Gastroesophageal sphincter (tissue), 4 donors: ENCODE measurements at regions not wholly inside any gene's neighbourhood (a gene's known extent, or its start where the extent isn't known, plus 50 kb on each side); places are given as distances from the start of the nearest gene placed in this dataset.

ENCODE experiments used
- ATAC-seq: fragments of 150-250 bp; one replicate; pipeline ENCODE4 v1.9.1; 2016; ENCODE audit warnings: mild to moderate bottlenecking, moderate library complexity
- H3K27ac ChIP-seq, 4 donors: fragments of 200-600 bp; sonication (generic) in 3 of 4; 1 replicate in 3 of 4; 2 replicates in 1 of 4; pipeline ENCODE4 v1.5.1; 2016 to 2019
- H3K27me3 ChIP-seq: fragments of 200-600 bp; sonication (generic); one replicate; pipeline ENCODE4 v1.5.1; 2019
- H3K36me3 ChIP-seq, 2 donors: fragments of 200-600 bp; sonication (generic); one replicate each; pipeline ENCODE4 v1.5.1; 2019; ENCODE audit warnings: control low read depth in 1 of 2
- H3K4me1 ChIP-seq, 3 donors: fragments of 200-600 bp; sonication (generic); 1 replicate in 2 of 3; 2 replicates in 1 of 3; pipeline ENCODE4 v1.5.1; 2016 to 2019; ENCODE audit warnings: control low read depth in 2 of 3
- H3K4me3 ChIP-seq, 2 donors: fragments of 200-600 bp; sonication (generic); one replicate each; pipeline ENCODE4 v1.5.1; 2019; ENCODE audit warnings: mild to moderate bottlenecking in 1 of 2, moderate library complexity in 1 of 2
- H3K9me3 ChIP-seq, 3 donors: fragments of 200-600 bp; sonication (generic); one replicate each; pipeline ENCODE4 v1.5.1; 2017 to 2019; ENCODE audit warnings: control low read depth in 2 of 3
- EP300 ChIP-seq: sonication (generic); formaldehyde crosslinking; IDR thresholded peaks from one replicate; pipeline ENCODE4 v1.6.1; 2017; ENCODE audit warnings: antibody characterized with exemption, mild to moderate bottlenecking
- POLR2A ChIP-seq, 2 donors: fragments of 450-650 bp; IDR thresholded peaks; one replicate each; pipeline ENCODE4 v1.6.1; 2017; ENCODE audit warnings: antibody characterized with exemption in 2 of 2, mild to moderate bottlenecking in 2 of 2, moderate library complexity in 1 of 2
- POLR2AphosphoS5 ChIP-seq: sonication (generic); formaldehyde crosslinking; IDR thresholded peaks from one replicate; pipeline ENCODE4 v1.6.1; 2017; ENCODE audit warnings: antibody characterized with exemption
- WGBS, 2 donors: methylation state at CpG; one replicate each; pipeline ENCODE4 v1.1.5; 2018; ENCODE audit warnings: low coverage in 1 of 2; 5-methylcytosine and 5-hydroxymethylcytosine counted together
- TF ChIP-seq, protein P1 (sequence below), 4 experiments: fragments of 200-600 bp in 2 of 4; fragments of 450-650 bp in 2 of 4; sonication (generic) in 1 of 4; IDR thresholded peaks; one replicate each; pipeline ENCODE4 v1.5.1; 2017 to 2019; ENCODE audit warnings: antibody characterized with exemption in 4 of 4, mild to moderate bottlenecking in 2 of 4, moderate library complexity in 2 of 4

- TF ChIP-seq, protein P1, sequence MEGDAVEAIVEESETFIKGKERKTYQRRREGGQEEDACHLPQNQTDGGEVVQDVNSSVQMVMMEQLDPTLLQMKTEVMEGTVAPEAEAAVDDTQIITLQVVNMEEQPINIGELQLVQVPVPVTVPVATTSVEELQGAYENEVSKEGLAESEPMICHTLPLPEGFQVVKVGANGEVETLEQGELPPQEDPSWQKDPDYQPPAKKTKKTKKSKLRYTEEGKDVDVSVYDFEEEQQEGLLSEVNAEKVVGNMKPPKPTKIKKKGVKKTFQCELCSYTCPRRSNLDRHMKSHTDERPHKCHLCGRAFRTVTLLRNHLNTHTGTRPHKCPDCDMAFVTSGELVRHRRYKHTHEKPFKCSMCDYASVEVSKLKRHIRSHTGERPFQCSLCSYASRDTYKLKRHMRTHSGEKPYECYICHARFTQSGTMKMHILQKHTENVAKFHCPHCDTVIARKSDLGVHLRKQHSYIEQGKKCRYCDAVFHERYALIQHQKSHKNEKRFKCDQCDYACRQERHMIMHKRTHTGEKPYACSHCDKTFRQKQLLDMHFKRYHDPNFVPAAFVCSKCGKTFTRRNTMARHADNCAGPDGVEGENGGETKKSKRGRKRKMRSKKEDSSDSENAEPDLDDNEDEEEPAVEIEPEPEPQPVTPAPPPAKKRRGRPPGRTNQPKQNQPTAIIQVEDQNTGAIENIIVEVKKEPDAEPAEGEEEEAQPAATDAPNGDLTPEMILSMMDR (IDR thresholded peaks at IDR 0.05) = no peak
- TF ChIP-seq POLR2AphosphoS5 = no peak
- TF ChIP-seq EP300 = no peak
- TF ChIP-seq POLR2A (IDR thresholded peaks at IDR 0.05) = no peak
- H3K36me3 ChIP-seq = no peaks in the 10 kb centered on the region
Measured at GRCh38 chr7:17038783-17039170, 157.0 kb upstream of the AGR3 start.

DNA sequence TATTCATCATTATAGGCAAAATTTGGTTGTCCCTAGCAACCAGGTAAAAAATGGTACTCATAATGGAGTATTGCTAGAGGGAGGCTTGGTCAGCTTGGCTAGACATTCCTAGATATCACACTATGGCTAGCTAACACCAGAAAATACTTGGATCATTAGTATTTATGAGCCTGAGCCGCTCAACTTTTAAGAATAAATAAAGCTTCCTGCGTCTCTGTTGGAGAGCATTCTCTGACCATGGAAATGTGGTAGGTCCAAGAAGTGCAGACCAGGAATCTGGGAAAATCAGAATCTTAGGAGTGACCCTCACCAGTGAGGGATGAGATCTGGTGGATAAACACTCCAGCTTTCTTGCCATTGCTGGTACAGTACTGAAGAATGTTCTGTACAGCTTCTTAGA, 157.6 kb upstream of the AGR3 start:
- WGBS, 2 donors = 89 to 100% methylated on average over 2 of the region's 2 CpGs
- TF ChIP-seq POLR2A (IDR thresholded peaks at IDR 0.05) (no peak), POLR2AphosphoS5 (no peak), EP300 (no peak)
- TF ChIP-seq, protein P1 (IDR thresholded peaks at IDR 0.05) = no peak
- no peak overlapping the region for H3K4me3 ChIP-seq
- no peak for ATAC-seq
- H3K9me3 ChIP-seq = no peaks in the 10 kb centered on the region
- no peaks in the 10 kb centered on the region for H3K27me3 ChIP-seq
- H3K4me1 ChIP-seq = peaks cover 0 to 14% (median 8%) of the 10 kb centered on the region in 3 donors
- no peaks in the 10 kb centered on the region for H3K36me3 ChIP-seq
- no peak overlapping the region for H3K27ac ChIP-seq

More at GRCh38 chr7:17038783-17039170, 157.0 kb upstream of the AGR3 start:
- no peak overlapping the region for H3K27ac ChIP-seq
- no peaks in the 10 kb centered on the region for H3K27me3 ChIP-seq
- no peak overlapping the region for H3K4me3 ChIP-seq
- ATAC-seq = no peak
- H3K9me3 ChIP-seq = no peaks in the 10 kb centered on the region
- peaks cover 0 to 14% (median 8%) of the 10 kb centered on the region in 3 donors for H3K4me1 ChIP-seq
- 50 to 76% methylated on average over 2 of the region's 2 CpGs for WGBS, 2 donors

GRCh38 chr7:17040716-17041115, 158.9 kb upstream of the AGR3 start:
- H3K27me3 ChIP-seq = no peaks in the 10 kb centered on the region
- H3K36me3 ChIP-seq = no peaks in the 10 kb centered on the region
- WGBS, 2 donors = 49 to 51% methylated on average over 4 of the region's 4 CpGs
- no peak overlapping the region for H3K27ac ChIP-seq
- no peak for TF ChIP-seq POLR2A (IDR thresholded peaks at IDR 0.05)
- TF ChIP-seq, protein P1 (IDR thresholded peaks at IDR 0.05) = no peak
- H3K4me1 ChIP-seq = peaks cover 0 to 14% (median 8%) of the 10 kb centered on the region in 3 donors
- ATAC-seq = no peak
- no peak overlapping the region for H3K4me3 ChIP-seq
- H3K9me3 ChIP-seq = no peaks in the 10 kb centered on the region

- H3K27ac ChIP-seq = peak overlapping the region in 1 of 4 donors; percentile 27
Measured at GRCh38 chr7:17041324-17041723, 159.5 kb upstream of the AGR3 start.

DNA sequence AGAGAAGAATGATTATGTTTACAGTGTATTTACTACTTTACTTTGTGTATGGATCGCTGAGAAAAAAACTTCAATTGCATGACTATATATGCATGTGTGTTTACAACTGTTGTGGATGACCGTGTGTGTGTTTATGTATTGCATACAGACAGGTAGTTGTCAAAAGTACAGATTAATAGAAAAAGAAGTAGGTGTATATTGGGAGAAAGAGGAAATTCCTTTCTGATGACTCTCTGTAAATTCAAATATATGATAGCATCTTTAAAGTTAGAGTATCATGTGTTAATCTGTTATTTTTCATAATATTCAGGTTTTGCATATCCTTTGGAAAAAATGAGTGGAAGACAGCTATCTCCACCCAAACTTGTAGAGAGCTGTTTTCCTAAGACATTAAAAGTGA, 160.4 kb upstream of the AGR3 start:
- Histone ChIP-seq H3K27ac (no peak overlapping the region), H3K27me3 (no peaks in the 10 kb centered on the region), H3K4me3 (no peak overlapping the region), H3K4me1 (peaks cover 0 to 14% (median 8%) of the 10 kb centered on the region in 3 donors), H3K9me3 (no peaks in the 10 kb centered on the region), H3K36me3 (no peaks in the 10 kb centered on the region)
- TF ChIP-seq, protein P1 (IDR thresholded peaks at IDR 0.05) = no peak
- TF ChIP-seq POLR2A (IDR thresholded peaks at IDR 0.05) (no peak), EP300 (no peak), POLR2AphosphoS5 (no peak)
- no peak for ATAC-seq
- WGBS, 2 donors = 65 to 88% methylated on average over 2 of the region's 2 CpGs

More at GRCh38 chr7:17041324-17041723, 159.5 kb upstream of the AGR3 start:
- no peak for TF ChIP-seq POLR2A (IDR thresholded peaks at IDR 0.05)
- TF ChIP-seq, protein P1 (IDR thresholded peaks at IDR 0.05) = no peak
- no peak for TF ChIP-seq EP300
- no peak for TF ChIP-seq POLR2AphosphoS5
- Histone ChIP-seq H3K9me3 (no peaks in the 10 kb centered on the region), H3K27me3 (no peaks in the 10 kb centered on the region), H3K4me3 (no peak overlapping the region), H3K4me1 (peaks cover 0 to 14% (median 8%) of the 10 kb centered on the region in 3 donors), H3K36me3 (no peaks in the 10 kb centered on the region)
- 4 to 11% methylated on average over 2 of the region's 2 CpGs for WGBS, 2 donors
- ATAC-seq = peak; percentile 31
